ENCODE measurements at regions not wholly inside any gene's neighbourhood (a gene's known extent, or its start where the extent isn't known, plus 50 kb on each side); places are given as distances from the start of the nearest gene placed in this dataset.
"Not testable (repeated sequence)": the region's sequence is repeated elsewhere in the genome, so short reads cannot be mapped to it uniquely, and the experiment has no call there.

DNA sequence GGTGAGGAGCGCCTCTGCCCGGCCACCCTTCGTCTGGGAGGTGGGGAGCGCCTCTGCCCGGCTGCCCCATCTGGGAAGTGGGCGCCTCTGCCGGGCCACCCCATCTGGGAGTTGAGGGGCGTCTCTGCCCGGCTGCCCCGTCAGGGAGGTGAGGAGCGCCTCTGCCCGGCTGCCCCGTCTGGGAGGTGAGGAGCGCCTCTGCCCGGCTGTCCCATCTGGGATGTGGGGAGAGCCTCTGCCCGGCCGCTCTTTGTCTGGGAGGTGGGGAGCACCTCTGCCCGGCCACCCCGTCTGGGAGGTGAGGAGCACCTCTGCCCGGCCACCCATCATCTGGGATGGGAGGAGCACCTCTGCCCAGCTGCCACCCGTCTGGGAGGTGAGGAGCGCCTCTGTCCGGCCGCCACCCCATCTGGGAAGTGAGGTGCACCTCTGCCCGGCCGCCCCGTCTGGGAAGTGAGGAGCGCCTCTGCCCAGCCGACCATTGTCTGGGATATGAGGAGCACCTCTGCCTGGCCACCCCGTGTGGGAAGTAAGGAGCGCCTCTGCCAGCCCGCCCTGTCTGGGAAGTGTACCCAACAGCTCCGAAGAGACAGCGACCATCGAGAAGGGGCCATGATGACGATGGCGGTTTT lies 144.2 kb upstream of the PRDX4 start:
- H3K4me1 ChIP-seq (ENCODE audit: control insufficient read depth, insufficient read depth, low read length); ATAC-seq; H3K36me3 ChIP-seq (ENCODE audit: control insufficient read depth in 2 of 2, insufficient read depth in 2 of 2, low read length in 1 of 2); DNase-seq (ENCODE audit: low read depth, low spot score); H4K20me1 ChIP-seq (ENCODE audit: control insufficient read depth, insufficient read depth); intact Hi-C loops (cut with micrococcal nuclease; ENCODE audit: unreplicated experiment); BruUV-seq (replicated peaks); CTCF ChIA-PET; H3K4me2 ChIP-seq (ENCODE audit: control insufficient read depth, insufficient read depth); H3K9me3 ChIP-seq (replicated peaks; ENCODE audit: control insufficient read depth, insufficient read depth, low read length); SMC1A ChIA-PET (ENCODE audit: uncharacterized antibody, unreplicated experiment); H3K27me3 ChIP-seq (replicated peaks in 1 of 2; ENCODE audit: control insufficient read depth in 2 of 2, insufficient read depth in 2 of 2, low read length in 1 of 2); in situ Hi-C loops (cut with MboI); H3K27ac ChIP-seq (ENCODE audit: control insufficient read depth, insufficient read depth); H3K79me2 ChIP-seq (ENCODE audit: control insufficient read depth, insufficient read depth, low read length); H3K9ac ChIP-seq (ENCODE audit: control insufficient read depth, insufficient read depth, low read length); H3K4me3 ChIP-seq; POLR2A ChIA-PET; RAD21 ChIA-PET (ENCODE audit: unreplicated experiment); FAIRE-seq; H2AFZ ChIP-seq (ENCODE audit: control insufficient read depth, low read depth, low read length): not testable (repeated sequence)
- WGBS (ENCODE audit: insufficient coverage, insufficient replicate concordance, low lambda C conversion rate, missing lambda C conversion rate): 64% methylated on average over 34 of the region's 37 CpGs

DNA sequence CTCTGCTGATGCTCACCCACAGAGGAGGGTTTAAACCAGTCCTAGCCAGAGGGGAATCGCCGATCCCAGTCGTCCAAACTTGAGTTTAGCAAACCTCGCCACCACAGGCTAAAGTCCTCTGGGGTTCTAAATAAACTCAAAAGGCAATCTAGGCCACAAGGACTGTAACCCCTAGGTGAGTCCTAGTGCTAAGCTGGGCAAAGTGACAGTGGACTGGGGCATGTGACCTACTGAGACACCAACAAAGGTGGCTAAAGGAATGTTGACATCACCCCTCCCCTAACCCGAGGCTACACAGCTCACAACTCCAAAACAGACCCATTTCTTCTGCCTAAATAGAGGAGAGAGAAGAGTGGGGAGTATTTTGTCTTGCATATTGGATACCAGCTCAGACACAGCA lies 142.8 kb upstream of the PRDX4 start:
- Histone ChIP-seq H3K27me3 (replicated peaks in 1 of 2; ENCODE audit: control insufficient read depth in 2 of 2, insufficient read depth in 2 of 2, low read length in 1 of 2) (no peaks in the 10 kb centered on the region), H3K27ac (ENCODE audit: control insufficient read depth, insufficient read depth) (no peak overlapping the region), H2AFZ (ENCODE audit: control insufficient read depth, low read depth, low read length) (no peak overlapping the region), H3K36me3 (ENCODE audit: control insufficient read depth in 2 of 2, insufficient read depth in 2 of 2, low read length in 1 of 2) (no peaks in the 10 kb centered on the region), H3K9ac (ENCODE audit: control insufficient read depth, insufficient read depth, low read length) (no peak overlapping the region), H3K9me3 (replicated peaks; ENCODE audit: control insufficient read depth, insufficient read depth, low read length) (no peaks in the 10 kb centered on the region), H3K4me1 (ENCODE audit: control insufficient read depth, insufficient read depth, low read length) (no peaks in the 10 kb centered on the region), H3K4me3 (no peak overlapping the region), H3K4me2 (ENCODE audit: control insufficient read depth, insufficient read depth) (no peak overlapping the region), H4K20me1 (ENCODE audit: control insufficient read depth, insufficient read depth) (no peaks in the 10 kb centered on the region), H3K79me2 (ENCODE audit: control insufficient read depth, insufficient read depth, low read length) (no peaks in the 10 kb centered on the region)
- RAD21 ChIA-PET (ENCODE audit: unreplicated experiment): no interaction called here
- 32% methylated on average over 5 of the region's 5 CpGs for WGBS (ENCODE audit: insufficient coverage, insufficient replicate concordance, low lambda C conversion rate, missing lambda C conversion rate)
- CTCF ChIA-PET: no interaction called here
- BruUV-seq (replicated peaks): no TSS peak
- intact Hi-C loops (cut with micrococcal nuclease; ENCODE audit: unreplicated experiment) (no loop called here), in situ Hi-C loops (cut with MboI) (no loop called here)
- POLR2A ChIA-PET: no interaction called here
- SMC1A ChIA-PET (ENCODE audit: uncharacterized antibody, unreplicated experiment): no interaction called here
- FAIRE-seq: no peak
- ATAC-seq: no peak
- DNase-seq (ENCODE audit: low read depth, low spot score): no peak
- TF ChIP-seq, protein P1, sequence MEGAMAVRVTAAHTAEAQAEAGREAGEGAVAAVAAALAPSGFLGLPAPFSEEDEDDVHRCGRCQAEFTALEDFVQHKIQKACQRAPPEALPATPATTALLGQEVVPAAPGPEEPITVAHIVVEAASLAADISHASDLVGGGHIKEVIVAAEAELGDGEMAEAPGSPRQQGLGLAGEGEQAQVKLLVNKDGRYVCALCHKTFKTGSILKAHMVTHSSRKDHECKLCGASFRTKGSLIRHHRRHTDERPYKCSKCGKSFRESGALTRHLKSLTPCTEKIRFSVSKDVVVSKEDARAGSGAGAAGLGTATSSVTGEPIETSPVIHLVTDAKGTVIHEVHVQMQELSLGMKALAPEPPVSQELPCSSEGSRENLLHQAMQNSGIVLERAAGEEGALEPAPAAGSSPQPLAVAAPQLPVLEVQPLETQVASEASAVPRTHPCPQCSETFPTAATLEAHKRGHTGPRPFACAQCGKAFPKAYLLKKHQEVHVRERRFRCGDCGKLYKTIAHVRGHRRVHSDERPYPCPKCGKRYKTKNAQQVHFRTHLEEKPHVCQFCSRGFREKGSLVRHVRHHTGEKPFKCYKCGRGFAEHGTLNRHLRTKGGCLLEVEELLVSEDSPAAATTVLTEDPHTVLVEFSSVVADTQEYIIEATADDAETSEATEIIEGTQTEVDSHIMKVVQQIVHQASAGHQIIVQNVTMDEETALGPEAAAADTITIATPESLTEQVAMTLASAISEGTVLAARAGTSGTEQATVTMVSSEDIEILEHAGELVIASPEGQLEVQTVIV (IDR thresholded peaks at IDR 0.05; ENCODE audit: borderline replicate concordance, partially characterized antibody): no peak
- TF ChIP-seq, protein P2, sequence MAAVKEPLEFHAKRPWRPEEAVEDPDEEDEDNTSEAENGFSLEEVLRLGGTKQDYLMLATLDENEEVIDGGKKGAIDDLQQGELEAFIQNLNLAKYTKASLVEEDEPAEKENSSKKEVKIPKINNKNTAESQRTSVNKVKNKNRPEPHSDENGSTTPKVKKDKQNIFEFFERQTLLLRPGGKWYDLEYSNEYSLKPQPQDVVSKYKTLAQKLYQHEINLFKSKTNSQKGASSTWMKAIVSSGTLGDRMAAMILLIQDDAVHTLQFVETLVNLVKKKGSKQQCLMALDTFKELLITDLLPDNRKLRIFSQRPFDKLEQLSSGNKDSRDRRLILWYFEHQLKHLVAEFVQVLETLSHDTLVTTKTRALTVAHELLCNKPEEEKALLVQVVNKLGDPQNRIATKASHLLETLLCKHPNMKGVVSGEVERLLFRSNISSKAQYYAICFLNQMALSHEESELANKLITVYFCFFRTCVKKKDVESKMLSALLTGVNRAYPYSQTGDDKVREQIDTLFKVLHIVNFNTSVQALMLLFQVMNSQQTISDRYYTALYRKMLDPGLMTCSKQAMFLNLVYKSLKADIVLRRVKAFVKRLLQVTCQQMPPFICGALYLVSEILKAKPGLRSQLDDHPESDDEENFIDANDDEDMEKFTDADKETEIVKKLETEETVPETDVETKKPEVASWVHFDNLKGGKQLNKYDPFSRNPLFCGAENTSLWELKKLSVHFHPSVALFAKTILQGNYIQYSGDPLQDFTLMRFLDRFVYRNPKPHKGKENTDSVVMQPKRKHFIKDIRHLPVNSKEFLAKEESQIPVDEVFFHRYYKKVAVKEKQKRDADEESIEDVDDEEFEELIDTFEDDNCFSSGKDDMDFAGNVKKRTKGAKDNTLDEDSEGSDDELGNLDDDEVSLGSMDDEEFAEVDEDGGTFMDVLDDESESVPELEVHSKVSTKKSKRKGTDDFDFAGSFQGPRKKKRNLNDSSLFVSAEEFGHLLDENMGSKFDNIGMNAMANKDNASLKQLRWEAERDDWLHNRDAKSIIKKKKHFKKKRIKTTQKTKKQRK (IDR thresholded peaks at IDR 0.05; ENCODE audit: low read depth, low read length): no peak
- TF ChIP-seq NR2F1 (conservative IDR thresholded peaks at IDR 0.05) (no peak), NFIC (IDR thresholded peaks at IDR 0.05; ENCODE audit: low read depth, low read length) (no peak)
- TF ChIP-seq, protein P3, sequence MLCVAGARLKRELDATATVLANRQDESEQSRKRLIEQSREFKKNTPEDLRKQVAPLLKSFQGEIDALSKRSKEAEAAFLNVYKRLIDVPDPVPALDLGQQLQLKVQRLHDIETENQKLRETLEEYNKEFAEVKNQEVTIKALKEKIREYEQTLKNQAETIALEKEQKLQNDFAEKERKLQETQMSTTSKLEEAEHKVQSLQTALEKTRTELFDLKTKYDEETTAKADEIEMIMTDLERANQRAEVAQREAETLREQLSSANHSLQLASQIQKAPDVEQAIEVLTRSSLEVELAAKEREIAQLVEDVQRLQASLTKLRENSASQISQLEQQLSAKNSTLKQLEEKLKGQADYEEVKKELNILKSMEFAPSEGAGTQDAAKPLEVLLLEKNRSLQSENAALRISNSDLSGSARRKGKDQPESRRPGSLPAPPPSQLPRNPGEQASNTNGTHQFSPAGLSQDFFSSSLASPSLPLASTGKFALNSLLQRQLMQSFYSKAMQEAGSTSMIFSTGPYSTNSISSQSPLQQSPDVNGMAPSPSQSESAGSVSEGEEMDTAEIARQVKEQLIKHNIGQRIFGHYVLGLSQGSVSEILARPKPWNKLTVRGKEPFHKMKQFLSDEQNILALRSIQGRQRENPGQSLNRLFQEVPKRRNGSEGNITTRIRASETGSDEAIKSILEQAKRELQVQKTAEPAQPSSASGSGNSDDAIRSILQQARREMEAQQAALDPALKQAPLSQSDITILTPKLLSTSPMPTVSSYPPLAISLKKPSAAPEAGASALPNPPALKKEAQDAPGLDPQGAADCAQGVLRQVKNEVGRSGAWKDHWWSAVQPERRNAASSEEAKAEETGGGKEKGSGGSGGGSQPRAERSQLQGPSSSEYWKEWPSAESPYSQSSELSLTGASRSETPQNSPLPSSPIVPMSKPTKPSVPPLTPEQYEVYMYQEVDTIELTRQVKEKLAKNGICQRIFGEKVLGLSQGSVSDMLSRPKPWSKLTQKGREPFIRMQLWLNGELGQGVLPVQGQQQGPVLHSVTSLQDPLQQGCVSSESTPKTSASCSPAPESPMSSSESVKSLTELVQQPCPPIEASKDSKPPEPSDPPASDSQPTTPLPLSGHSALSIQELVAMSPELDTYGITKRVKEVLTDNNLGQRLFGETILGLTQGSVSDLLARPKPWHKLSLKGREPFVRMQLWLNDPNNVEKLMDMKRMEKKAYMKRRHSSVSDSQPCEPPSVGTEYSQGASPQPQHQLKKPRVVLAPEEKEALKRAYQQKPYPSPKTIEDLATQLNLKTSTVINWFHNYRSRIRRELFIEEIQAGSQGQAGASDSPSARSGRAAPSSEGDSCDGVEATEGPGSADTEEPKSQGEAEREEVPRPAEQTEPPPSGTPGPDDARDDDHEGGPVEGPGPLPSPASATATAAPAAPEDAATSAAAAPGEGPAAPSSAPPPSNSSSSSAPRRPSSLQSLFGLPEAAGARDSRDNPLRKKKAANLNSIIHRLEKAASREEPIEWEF (IDR thresholded peaks at IDR 0.05; ENCODE audit: insufficient replicate concordance, low read depth, low read length): no peak
